ENCODE measurements at regions not wholly inside any gene's neighbourhood (a gene's known extent, or its start where the extent isn't known, plus 50 kb on each side); places are given as distances from the start of the nearest gene placed in this dataset.
"Not testable (repeated sequence)": the region's sequence is repeated elsewhere in the genome, so short reads cannot be mapped to it uniquely, and the experiment has no call there.

- no peak for ATAC-seq
- 62 to 79% (median 74%) methylated on average over 1 of the region's 1 CpG for WGBS, 4 donors
- TF ChIP-seq CTCF (IDR thresholded peaks at IDR 0.05) (no peak), POLR2A (IDR thresholded peaks at IDR 0.05) (no peak)
Observed at GRCh38 chr11:21736404-21736803, 456.5 kb upstream of the ANO5 start.

GRCh38 chr11:21752475-21753243 lies 440.2 kb upstream of the ANO5 start:
- H3K36me3 ChIP-seq; ATAC-seq; H3K4me3 ChIP-seq; intact Hi-C loops (cut with DNase I); H3K4me1 ChIP-seq; H3K27me3 ChIP-seq; H3K9me3 ChIP-seq; H3K27ac ChIP-seq: not testable (repeated sequence)
- DNase-seq: peak in 2 of 5 donors; percentile 18 to 45
- WGBS, 4 donors: 84 to 88% (median 87%) methylated on average over 33 to 37 of the region's 37 CpGs

More at GRCh38 chr11:21736404-21736803, 456.5 kb upstream of the ANO5 start:
- no peak for DNase-seq
- Histone ChIP-seq H3K4me3 (no peak overlapping the region), H3K27me3 (no peaks in the 10 kb centered on the region), H3K9me3 (peaks cover 0 to 11% (median 0%) of the 10 kb centered on the region in 12 donors), H3K36me3 (no peaks in the 10 kb centered on the region), H3K4me1 (no peaks in the 10 kb centered on the region), H3K27ac (no peak overlapping the region)
- intact Hi-C loops (cut with DNase I): no loop called here

- H3K27ac ChIP-seq; H3K9me3 ChIP-seq; H3K27me3 ChIP-seq; ATAC-seq; intact Hi-C loops (cut with DNase I); H3K36me3 ChIP-seq; H3K4me1 ChIP-seq; H3K4me3 ChIP-seq: not testable (repeated sequence)
- peak in 1 of 5 donors; percentile 12 for DNase-seq
- 78 to 92% (median 85%) methylated on average over 14 to 37 of the region's 37 CpGs for WGBS, 4 donors
Observed at GRCh38 chr11:21753244-21753767, 439.6 kb upstream of the ANO5 start.

- intact Hi-C loops (cut with DNase I): no loop called here
- Histone ChIP-seq H3K36me3 (no peaks in the 10 kb centered on the region), H3K27me3 (no peaks in the 10 kb centered on the region), H3K9me3 (peaks cover 0 to 17% (median 2%) of the 10 kb centered on the region in 12 donors), H3K27ac (no peak overlapping the region), H3K4me1 (no peaks in the 10 kb centered on the region), H3K4me3 (no peak overlapping the region)
- TF ChIP-seq POLR2A (IDR thresholded peaks at IDR 0.05): no peak
- no peak for TF ChIP-seq CTCF (IDR thresholded peaks at IDR 0.05)
- ATAC-seq (no peak), DNase-seq (no peak)
- 66 to 83% (median 79%) methylated on average over 3 of the region's 3 CpGs for WGBS, 4 donors
Observed at GRCh38 chr11:21761000-21761399, 431.9 kb upstream of the ANO5 start.

GRCh38 chr11:21768388-21768787 lies 424.5 kb upstream of the ANO5 start:
- 46 to 68% (median 60%) methylated on average over 3 of the region's 3 CpGs for WGBS, 4 donors
- H3K27ac ChIP-seq: no peak overlapping the region
- no peak for DNase-seq
- H3K4me3 ChIP-seq: no peak overlapping the region
- intact Hi-C loops (cut with DNase I): no loop called here
- H3K9me3 ChIP-seq: peaks cover 0 to 7% (median 2%) of the 10 kb centered on the region in 12 donors
- no peak for ATAC-seq
- H3K36me3 ChIP-seq: no peaks in the 10 kb centered on the region
- TF ChIP-seq CTCF (IDR thresholded peaks at IDR 0.05) (no peak), POLR2A (IDR thresholded peaks at IDR 0.05) (no peak)
- no peaks in the 10 kb centered on the region for H3K4me1 ChIP-seq
- H3K27me3 ChIP-seq: no peaks in the 10 kb centered on the region

Data from heart left ventricle (tissue), 16 donors.